Transverse colon (tissue), 4 donors: ENCODE measurements at regions not wholly inside any gene's neighbourhood (a gene's known extent, or its start where the extent isn't known, plus 50 kb on each side); places are given as distances from the start of the nearest gene placed in this dataset.

Source experiments
- POLR2AphosphoS5 ChIP-seq, 3 donors: sonication (generic); formaldehyde crosslinking; IDR thresholded peaks; one replicate each; pipeline ENCODE4 v1.6.1; 2016; ENCODE audit warnings: antibody characterized with exemption in 3 of 3
- TF ChIP-seq, protein P1 (sequence below), 5 experiments: fragments of 200-600 bp in 3 of 5; fragments of 450-650 bp in 2 of 5; sonication (generic) in 3 of 5; IDR thresholded peaks; 1 replicate in 2 of 5; 2 replicates in 3 of 5; pipeline ENCODE4 v1.5.1; 2016 to 2017; ENCODE audit warnings: antibody characterized with exemption in 5 of 5, inconsistent platforms in 3 of 5, mild to moderate bottlenecking in 2 of 5, moderate library complexity in 1 of 5

DNA sequence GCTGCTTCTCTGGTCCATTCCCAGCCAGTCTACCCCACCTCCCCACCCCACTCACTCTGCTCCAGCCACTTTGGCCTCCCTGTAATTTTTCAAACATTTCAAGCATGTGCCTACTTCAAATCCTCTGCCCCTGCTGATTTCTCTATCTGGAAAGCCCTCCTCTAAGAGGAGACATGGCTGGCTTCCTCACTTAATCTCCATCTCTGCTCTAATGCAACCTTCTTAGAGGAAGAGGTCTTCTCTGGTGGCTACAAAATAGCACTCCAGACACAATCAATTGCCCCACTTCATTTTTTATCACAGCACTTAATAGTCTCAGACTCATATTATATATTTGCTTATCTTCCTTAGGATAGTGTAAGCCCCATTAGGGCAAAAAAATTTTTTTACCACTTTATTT, 161.1 kb upstream of the SLC39A10 start:
- TF ChIP-seq, protein P1, sequence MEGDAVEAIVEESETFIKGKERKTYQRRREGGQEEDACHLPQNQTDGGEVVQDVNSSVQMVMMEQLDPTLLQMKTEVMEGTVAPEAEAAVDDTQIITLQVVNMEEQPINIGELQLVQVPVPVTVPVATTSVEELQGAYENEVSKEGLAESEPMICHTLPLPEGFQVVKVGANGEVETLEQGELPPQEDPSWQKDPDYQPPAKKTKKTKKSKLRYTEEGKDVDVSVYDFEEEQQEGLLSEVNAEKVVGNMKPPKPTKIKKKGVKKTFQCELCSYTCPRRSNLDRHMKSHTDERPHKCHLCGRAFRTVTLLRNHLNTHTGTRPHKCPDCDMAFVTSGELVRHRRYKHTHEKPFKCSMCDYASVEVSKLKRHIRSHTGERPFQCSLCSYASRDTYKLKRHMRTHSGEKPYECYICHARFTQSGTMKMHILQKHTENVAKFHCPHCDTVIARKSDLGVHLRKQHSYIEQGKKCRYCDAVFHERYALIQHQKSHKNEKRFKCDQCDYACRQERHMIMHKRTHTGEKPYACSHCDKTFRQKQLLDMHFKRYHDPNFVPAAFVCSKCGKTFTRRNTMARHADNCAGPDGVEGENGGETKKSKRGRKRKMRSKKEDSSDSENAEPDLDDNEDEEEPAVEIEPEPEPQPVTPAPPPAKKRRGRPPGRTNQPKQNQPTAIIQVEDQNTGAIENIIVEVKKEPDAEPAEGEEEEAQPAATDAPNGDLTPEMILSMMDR (IDR thresholded peaks at IDR 0.05): no peak
- no peak for TF ChIP-seq POLR2AphosphoS5 (IDR thresholded peaks at IDR 0.05)
